T1000 (cell line): ENCODE measurements at regions not wholly inside any gene's neighbourhood (a gene's known extent, or its start where the extent isn't known, plus 50 kb on each side); places are given as distances from the start of the nearest gene placed in this dataset.

Experiments used
- DNase-seq: peaks from one replicate; lab custom pipeline; 2025; ENCODE audit warnings: mixed read lengths; lab: John Stamatoyannopoulos, UW

- DNase-seq, result no peak
These were observed 776.4 kb downstream of the TECRL start for GRCh38 chr4:63632858-63633257.

GRCh38 chr4:63620271-63620670 is 789.0 kb downstream of the TECRL start:
- DNase-seq, result no peak

DNA sequence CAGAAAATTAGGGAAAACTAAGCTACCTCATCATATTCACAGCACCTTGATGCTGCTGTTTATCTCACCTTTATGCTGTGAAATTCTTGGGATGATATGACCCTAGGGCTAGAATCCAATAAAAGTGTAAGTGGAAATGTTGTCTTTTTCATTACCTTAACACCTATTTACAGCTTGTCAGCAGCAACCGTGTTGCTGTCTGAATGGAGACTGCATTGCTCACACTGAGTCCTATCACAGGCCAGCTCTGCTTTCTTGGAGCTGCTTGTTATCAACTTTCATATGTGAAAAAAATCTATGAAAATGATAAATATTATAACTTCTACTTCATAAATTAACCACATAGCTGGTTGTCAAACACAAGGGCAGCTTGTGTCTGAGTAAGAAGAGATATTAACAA is 789.5 kb downstream of the TECRL start:
- DNase-seq, result no peak

GRCh38 chr4:63618883-63619718 is 790.1 kb downstream of the TECRL start:
- no peak for DNase-seq

GRCh38 chr4:63607169-63607872 is 801.9 kb downstream of the TECRL start:
- DNase-seq, result no peak

DNA sequence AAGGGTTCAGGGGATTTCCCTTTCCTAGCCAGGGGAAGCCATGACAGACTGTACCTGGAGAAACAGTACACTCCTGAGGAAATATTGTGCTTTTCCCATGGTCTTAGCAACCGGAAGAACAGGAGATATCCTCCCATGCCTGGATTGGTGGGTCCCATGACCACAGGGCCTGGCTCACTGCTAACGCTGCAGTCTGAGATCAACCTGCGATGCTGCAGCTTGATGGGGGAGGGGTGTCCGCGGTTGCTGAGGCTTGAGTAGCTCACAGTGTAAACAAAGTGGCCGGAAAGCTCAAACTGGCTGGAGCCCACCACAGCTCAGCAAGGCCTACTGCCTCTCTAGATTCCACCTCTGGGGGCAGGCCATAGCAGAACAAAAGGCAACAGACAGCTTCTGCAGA is 819.5 kb downstream of the TECRL start:
- DNase-seq, result no peak

DNA sequence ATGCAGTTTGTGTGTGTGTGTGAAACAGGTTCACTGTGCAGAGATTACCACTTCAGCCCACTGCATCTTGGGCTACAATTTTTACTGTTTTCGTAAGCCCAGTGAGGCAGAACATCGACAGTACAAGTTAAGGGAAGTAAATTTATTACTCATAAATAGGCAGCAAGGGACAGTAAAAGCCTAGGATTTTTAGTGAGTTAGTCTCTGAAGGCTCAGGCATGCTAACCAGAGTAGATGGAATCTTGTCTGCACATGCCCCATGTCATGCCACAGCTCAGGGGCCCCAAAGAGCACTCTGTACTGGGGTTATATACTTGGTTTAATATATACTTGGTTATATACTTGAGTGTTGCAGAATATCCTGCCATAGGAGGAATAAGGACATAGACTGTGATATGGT is 825.7 kb downstream of the TECRL start:
- no peak for DNase-seq

DNA sequence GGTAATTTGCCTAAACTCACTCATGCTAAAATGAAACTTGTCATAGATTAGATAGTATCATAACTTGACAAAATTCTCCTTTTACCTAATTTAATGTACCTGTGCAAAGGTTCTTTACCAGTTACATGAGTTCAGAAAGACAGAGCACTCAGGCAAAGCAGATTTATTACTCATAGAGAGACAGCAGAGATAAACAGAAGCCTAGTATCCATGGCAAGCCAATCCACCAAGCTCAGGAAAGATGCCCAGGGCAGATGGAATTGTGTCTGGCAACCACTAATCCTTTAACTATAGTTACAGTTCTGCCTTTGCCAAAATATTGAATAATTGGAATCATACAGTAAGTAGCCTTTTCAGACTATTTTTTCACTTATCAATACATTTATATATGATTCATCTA is 826.2 kb downstream of the TECRL start:
- DNase-seq, result no peak

GRCh38 chr4:63580796-63581475 is 828.3 kb downstream of the TECRL start:
- no peak for DNase-seq

GRCh38 chr4:63578383-63578782 is 830.9 kb downstream of the TECRL start:
- DNase-seq, result no peak

GRCh38 chr4:63566658-63567057 is 842.6 kb downstream of the TECRL start:
- DNase-seq, result no peak

DNA sequence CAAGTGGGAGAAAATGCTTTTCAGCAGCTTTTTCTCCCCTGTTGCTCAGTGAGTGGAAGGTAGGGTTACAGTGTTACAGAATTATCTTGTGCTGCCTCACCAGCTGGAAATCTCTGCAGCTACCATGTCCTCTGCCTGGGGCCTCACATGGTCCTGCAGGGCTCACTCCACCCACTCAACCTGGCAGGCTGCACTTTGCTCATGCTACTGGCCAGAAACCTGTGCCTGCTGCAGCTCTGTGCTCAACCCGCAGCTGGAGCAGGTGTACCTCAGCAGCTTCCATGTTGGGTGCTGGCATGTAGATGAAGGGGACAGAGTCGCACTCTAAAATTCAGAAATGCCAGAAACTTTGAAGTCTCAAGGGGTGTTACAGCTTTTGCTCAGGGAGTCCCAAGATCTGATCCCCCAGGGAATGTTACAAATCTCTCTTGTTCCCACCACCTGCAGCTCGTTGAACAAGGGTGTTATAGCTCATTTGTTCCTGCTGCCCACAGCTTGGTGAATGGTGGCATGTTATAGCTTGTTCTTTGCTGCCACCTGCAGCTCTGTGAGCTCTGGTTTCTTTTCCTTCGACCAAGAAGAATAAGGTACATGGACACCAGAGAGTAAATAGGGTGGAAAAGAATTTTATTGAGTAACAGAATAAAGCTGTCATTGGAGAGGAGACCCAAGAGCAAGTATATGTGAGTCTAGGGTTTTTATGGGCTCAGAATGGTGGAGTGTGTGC is 845.8 kb downstream of the TECRL start:
- no peak for DNase-seq

- no peak for DNase-seq
These were observed 850.5 kb downstream of the TECRL start for GRCh38 chr4:63558709-63559108.

DNA sequence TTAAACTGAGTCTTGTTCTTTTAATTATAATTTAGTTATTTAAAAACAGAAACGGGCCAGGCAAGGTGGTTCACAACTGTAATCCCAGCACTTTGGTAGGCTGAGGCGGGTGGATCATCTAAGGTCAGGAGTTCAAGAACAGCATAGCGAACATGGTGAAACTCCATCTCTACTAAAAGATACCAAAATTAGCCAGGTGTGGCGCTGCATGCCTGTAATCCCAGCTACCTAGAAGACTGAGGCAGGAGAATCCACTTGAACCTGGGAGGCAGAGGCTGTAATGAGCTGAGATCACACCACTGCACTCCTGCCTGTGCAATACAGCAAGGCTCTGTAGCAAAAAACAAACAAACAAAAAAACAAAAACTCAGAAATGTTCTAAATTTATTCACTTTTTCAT is 852.9 kb downstream of the TECRL start:
- DNase-seq, result no peak

DNA sequence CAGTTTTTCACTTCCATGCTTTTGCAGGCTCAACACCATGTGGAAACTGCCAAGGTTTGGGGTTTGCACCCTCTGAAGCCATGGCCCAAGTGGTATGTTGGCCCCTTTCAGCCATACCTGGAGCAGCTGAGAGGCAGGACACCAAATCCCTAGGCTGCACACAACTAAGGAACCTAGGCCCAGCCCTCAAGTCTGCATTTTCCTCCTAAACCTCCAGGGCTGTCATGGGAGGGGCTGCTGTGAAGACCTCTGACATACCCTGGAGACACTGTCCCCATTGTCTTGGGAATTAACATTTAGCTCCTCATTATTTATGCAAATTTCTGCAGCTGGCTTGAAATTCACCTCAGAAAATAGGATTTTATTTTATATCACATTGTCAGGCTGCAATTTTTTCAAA is 856.1 kb downstream of the TECRL start:
- DNase-seq, result no peak

- DNase-seq, result no peak
These were observed 867.4 kb downstream of the TECRL start for GRCh38 chr4:63541828-63542227.

- no peak for DNase-seq
These were observed 879.5 kb downstream of the TECRL start for GRCh38 chr4:63529581-63530337.

GRCh38 chr4:63528256-63528991 is 880.8 kb downstream of the TECRL start:
- no peak for DNase-seq

- no peak for DNase-seq
These were observed 883.0 kb downstream of the TECRL start for GRCh38 chr4:63526251-63526650.

DNA sequence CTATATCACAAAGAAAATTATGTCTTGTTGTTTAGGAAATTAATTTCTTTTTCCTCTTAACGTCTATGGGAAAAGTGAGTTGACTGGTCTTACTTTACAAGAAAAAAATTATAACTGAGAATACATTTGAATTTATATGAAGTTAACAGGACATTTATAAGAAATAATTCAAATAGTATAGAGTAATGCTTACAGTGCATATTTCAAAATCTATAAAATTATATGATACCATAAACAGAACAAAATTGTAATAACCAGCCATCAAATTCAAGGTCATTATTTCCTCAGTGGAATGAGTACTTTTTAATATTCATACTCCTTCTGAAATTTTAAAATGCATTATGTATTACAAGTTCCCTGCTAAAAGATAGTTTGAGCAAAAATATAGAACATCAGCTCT is 884.5 kb downstream of the TECRL start:
- no peak for DNase-seq
